ENCODE measurements at regions not wholly inside any gene's neighbourhood (a gene's known extent, or its start where the extent isn't known, plus 50 kb on each side); places are given as distances from the start of the nearest gene placed in this dataset.

- ATAC-seq, result no peak
- H3K79me2 ChIP-seq (ENCODE audit: insufficient read depth, low read length), result no peaks in the 10 kb centered on the region
- H3K36me3 ChIP-seq (ENCODE audit: control insufficient read depth in 1 of 2, insufficient read depth in 2 of 2, low read length in 2 of 2), result no peaks in the 10 kb centered on the region; a peak in 1 of 4 replicates
- ChIA-PET CTCF (no interaction called here), POLR2A (no interaction called here), RAD21 (ENCODE audit: low non-redundant PET in 1 of 2, low total read pairs in 2 of 2, uncharacterized antibody in 2 of 2, unreplicated experiment in 2 of 2) (no interaction called here)
- no peak for DNase-seq (ENCODE audit: low read depth, low spot score)
- H3K9ac ChIP-seq (ENCODE audit: low read length), result no peak overlapping the region
- H2AFZ ChIP-seq (ENCODE audit: low read depth, low read length, poor library complexity, severe bottlenecking), result no peak overlapping the region
- no peak overlapping the region for H3K27ac ChIP-seq (ENCODE audit: low read depth, low read length)
- H3K4me2 ChIP-seq (ENCODE audit: low read length), result no peak overlapping the region
- no peak overlapping the region for H3K4me3 ChIP-seq (replicated peaks in 1 of 2; ENCODE audit: low read depth in 1 of 2, low read length in 2 of 2)
- TF ChIP-seq CEBPB (IDR thresholded peaks at IDR 0.05; ENCODE audit: low read depth), result no peak
- TF ChIP-seq CBX3 (IDR thresholded peaks at IDR 0.05; ENCODE audit: low read depth), result no peak
- no peak for TF ChIP-seq ATF3 (IDR thresholded peaks at IDR 0.05)
- H3K4me1 ChIP-seq (ENCODE audit: control insufficient read depth in 1 of 2, insufficient read depth in 2 of 2, low read length in 2 of 2), result no peaks in the 10 kb centered on the region
- no peaks in the 10 kb centered on the region for H3K9me2 ChIP-seq (ENCODE audit: insufficient read depth)
- BruUV-seq (replicated peaks), result no TSS peak
- intact Hi-C loops (cut with micrococcal nuclease), result no loop called here
- H4K20me1 ChIP-seq (ENCODE audit: insufficient read depth), result no peaks in the 10 kb centered on the region
- peaks cover 9 to 26% of the 10 kb centered on the region in 2 experiments; a peak in 2 of 4 replicates for H3K9me3 ChIP-seq (ENCODE audit: control insufficient read depth in 1 of 2, insufficient read depth in 1 of 2, low read depth in 1 of 2, low read length in 2 of 2)
- H3K27me3 ChIP-seq (ENCODE audit: insufficient read depth, low read length), result no peaks in the 10 kb centered on the region
Measured at GRCh38 chr12:24476310-24476709, 472.6 kb downstream of the BCAT1 start.

- Histone ChIP-seq H3K9me3 (ENCODE audit: control insufficient read depth in 1 of 2, insufficient read depth in 1 of 2, low read depth in 1 of 2, low read length in 2 of 2) (peaks cover 9 to 28% of the 10 kb centered on the region in 2 experiments; a peak in 2 of 4 replicates), H2AFZ (ENCODE audit: low read depth, low read length, poor library complexity, severe bottlenecking) (no peak overlapping the region), H3K36me3 (ENCODE audit: control insufficient read depth in 1 of 2, insufficient read depth in 2 of 2, low read length in 2 of 2) (no peaks in the 10 kb centered on the region; a peak in 1 of 4 replicates), H3K4me1 (ENCODE audit: control insufficient read depth in 1 of 2, insufficient read depth in 2 of 2, low read length in 2 of 2) (no peaks in the 10 kb centered on the region), H3K79me2 (ENCODE audit: insufficient read depth, low read length) (no peaks in the 10 kb centered on the region), H3K27me3 (ENCODE audit: insufficient read depth, low read length) (no peaks in the 10 kb centered on the region), H3K4me2 (ENCODE audit: low read length) (no peak overlapping the region), H3K9me2 (ENCODE audit: insufficient read depth) (no peaks in the 10 kb centered on the region), H3K4me3 (replicated peaks in 1 of 2; ENCODE audit: low read depth in 1 of 2, low read length in 2 of 2) (no peak overlapping the region), H3K27ac (ENCODE audit: low read depth, low read length) (no peak overlapping the region), H3K9ac (ENCODE audit: low read length) (no peak overlapping the region), H4K20me1 (ENCODE audit: insufficient read depth) (no peaks in the 10 kb centered on the region)
- DNase-seq (ENCODE audit: low read depth, low spot score) (no peak), ATAC-seq (no peak)
- TF ChIP-seq ZBTB33 (IDR thresholded peaks at IDR 0.05; ENCODE audit: extremely low read depth, insufficient replicate concordance, low read length), result no peak
- no peak for TF ChIP-seq RAD21 (IDR thresholded peaks at IDR 0.05; ENCODE audit: low read depth)
- TF ChIP-seq SP1 (IDR thresholded peaks at IDR 0.05; ENCODE audit: low read depth), result no peak
- no peak for TF ChIP-seq JUND (IDR thresholded peaks at IDR 0.05)
- no peak for TF ChIP-seq POLR2AphosphoS5 (IDR thresholded peaks at IDR 0.05; ENCODE audit: low read depth, low read length)
- TF ChIP-seq FOSL1 (IDR thresholded peaks at IDR 0.05; ENCODE audit: low read depth), result no peak
- ChIA-PET CTCF (no interaction called here), RAD21 (ENCODE audit: low non-redundant PET in 1 of 2, low total read pairs in 2 of 2, uncharacterized antibody in 2 of 2, unreplicated experiment in 2 of 2) (interaction anchor here in 1 of 2 experiments (0.7 kb wide), 1 partner anchor 22 kb away, joined by 4 read pairs; no protein-coding TSS in a partner anchor), POLR2A (no interaction called here)
- intact Hi-C loops (cut with micrococcal nuclease), result no loop called here
- BruUV-seq (replicated peaks), result no TSS peak
Measured at GRCh38 chr12:24475337-24475736, 473.6 kb downstream of the BCAT1 start.

All from HCT116 (cell line).